22Rv1 (cell line): ENCODE measurements at regions not wholly inside any gene's neighbourhood (a gene's known extent, or its start where the extent isn't known, plus 50 kb on each side); places are given as distances from the start of the nearest gene placed in this dataset.
"Not testable (repeated sequence)": the region's sequence is repeated elsewhere in the genome, so short reads cannot be mapped to it uniquely, and the experiment has no call there.

Experiments
- H3K27ac ChIP-seq: fragments of 450-650 bp; 2 replicates; pipeline ENCODE4 v1.5.1; 2017
- ZFX ChIP-seq: fragments of 450-650 bp; IDR thresholded peaks from 2 replicates; pipeline ENCODE4 v1.6.1; 2017; ENCODE audit warnings: antibody characterized with exemption, borderline replicate concordance
- TF ChIP-seq, protein P1 (sequence below): fragments of 450-650 bp; IDR thresholded peaks from 2 replicates; pipeline ENCODE4 v1.5.1; 2017; ENCODE audit warnings: mild to moderate bottlenecking

DNA sequence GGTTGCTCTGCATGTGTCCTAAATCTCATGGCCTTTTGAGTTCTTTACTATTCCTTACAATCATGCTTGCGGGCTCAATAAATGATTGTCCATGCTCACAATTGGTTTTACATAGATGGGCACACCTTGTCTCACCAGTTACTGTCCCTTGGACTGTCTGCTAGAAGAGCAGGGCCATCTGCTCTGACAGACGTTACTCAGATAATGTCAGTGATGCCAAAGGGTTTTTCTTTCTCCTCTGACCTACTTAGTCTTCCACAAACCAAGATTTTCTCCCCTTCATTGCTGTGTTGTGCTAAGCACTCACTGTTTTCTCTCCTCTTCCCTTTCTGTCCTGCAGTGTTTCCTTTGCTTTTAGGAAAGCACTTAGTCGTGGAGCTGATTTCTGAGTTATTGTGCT is 562.3 kb downstream of the KIF4B start:
- no peak overlapping the region for H3K27ac ChIP-seq
- TF ChIP-seq, protein P1, sequence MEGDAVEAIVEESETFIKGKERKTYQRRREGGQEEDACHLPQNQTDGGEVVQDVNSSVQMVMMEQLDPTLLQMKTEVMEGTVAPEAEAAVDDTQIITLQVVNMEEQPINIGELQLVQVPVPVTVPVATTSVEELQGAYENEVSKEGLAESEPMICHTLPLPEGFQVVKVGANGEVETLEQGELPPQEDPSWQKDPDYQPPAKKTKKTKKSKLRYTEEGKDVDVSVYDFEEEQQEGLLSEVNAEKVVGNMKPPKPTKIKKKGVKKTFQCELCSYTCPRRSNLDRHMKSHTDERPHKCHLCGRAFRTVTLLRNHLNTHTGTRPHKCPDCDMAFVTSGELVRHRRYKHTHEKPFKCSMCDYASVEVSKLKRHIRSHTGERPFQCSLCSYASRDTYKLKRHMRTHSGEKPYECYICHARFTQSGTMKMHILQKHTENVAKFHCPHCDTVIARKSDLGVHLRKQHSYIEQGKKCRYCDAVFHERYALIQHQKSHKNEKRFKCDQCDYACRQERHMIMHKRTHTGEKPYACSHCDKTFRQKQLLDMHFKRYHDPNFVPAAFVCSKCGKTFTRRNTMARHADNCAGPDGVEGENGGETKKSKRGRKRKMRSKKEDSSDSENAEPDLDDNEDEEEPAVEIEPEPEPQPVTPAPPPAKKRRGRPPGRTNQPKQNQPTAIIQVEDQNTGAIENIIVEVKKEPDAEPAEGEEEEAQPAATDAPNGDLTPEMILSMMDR: no peak
- no peak for TF ChIP-seq ZFX

DNA sequence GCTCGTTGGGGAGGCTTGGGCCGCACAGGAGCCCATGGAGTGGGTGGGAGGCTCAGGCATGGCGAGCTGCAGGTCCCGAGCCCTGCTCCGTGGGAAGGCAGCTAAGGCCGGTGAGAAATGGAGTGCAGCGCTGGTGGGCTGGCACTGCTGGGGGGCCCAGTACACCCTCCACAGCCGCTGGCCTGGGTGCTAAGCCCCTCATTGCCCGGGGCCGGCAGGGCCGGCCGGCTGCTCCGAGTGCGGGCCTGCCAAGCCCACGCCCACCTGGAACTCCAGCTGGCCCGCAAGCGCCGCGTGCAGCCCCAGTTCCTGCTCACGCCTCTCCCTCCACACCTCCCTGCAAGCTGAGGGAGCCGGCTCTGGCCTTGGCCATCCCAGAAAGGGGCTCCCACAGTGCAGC is 573.3 kb downstream of the KIF4B start:
- H3K27ac ChIP-seq: not testable (repeated sequence)

DNA sequence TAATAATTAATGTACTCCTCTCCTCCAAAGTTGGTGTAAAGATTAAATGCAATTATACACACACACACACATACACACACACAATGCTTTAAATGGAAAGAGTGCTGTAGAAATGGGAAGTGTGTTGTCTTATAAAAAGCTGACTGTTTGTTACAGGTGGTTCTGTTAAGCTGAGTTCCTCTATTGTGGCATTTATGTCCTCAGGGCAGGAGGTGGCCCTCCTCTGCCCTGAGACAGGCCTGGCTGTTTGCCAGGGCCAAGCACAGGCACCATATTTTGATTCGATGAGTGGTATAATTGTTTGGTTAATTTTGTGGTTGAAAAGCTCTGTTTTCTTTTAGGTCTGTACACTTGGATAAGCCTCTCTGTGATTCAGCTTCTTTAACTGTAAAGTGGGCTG is 573.9 kb downstream of the KIF4B start:
- no peak overlapping the region for H3K27ac ChIP-seq
- TF ChIP-seq, protein P1: no peak
- TF ChIP-seq ZFX: no peak

DNA sequence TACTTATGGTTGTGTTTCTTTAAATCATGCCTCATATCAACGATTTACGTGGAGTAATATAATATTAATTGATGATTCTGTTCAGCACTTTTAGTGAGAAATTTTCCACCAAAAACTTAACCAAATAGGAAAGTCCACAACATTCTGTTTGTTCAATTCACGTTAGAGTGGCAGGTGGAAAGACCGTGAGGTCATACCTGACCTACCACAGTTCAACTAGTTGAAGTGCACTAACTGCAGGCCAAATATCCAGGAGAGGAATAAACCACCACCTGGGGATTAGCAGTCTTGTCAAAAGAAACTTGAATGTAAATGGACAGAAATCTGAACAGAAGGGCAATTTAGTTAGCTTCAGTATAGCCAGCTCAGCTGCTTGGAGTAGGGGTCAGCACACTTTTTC is 577.7 kb downstream of the KIF4B start:
- TF ChIP-seq, protein P1: no peak
- no peak for TF ChIP-seq ZFX
- H3K27ac ChIP-seq: no peak overlapping the region

DNA sequence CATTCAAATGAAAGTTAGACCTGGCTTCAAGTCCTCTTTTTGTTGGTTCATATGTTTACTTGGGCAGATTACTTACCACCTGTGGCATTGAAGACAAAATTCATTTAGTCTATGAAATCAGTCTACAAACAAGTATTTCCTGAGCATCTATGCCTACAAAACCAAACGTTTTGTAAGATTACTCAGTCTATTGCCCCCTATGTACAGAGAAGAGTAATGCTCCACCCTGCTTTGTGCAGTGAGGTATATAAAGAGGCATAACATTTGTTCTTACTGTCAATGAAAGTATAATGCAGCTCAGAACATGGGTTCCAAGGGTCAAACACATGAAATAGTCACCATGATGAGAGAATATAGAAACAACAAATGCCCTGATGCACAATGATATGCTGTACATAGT is 580.7 kb downstream of the KIF4B start:
- TF ChIP-seq ZFX: no peak
- TF ChIP-seq, protein P1: peak; percentile 21

DNA sequence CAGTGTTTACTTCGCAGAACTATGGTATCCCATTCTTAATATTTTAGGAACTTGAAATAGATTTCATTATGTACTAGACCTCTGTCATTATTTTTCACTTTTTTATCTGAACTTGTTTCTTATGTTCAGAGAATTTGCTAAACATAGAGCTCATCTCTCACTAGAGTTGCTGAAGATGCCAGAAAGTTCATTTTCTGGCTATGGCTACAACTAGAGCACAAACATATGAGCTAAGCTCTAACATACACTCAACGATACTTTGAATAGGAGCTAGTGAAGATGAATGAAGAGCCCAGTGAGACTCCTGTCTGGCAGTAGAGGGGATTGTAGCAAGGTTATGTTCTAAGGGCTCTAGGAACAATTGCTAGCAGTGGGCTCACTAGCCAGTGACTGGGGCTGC is 582.2 kb downstream of the KIF4B start:
- TF ChIP-seq, protein P1: no peak
- no peak for TF ChIP-seq ZFX
- no peak overlapping the region for H3K27ac ChIP-seq

More for the DNA sequence above, 580.7 kb downstream of the KIF4B start:
- no peak overlapping the region for H3K27ac ChIP-seq

DNA sequence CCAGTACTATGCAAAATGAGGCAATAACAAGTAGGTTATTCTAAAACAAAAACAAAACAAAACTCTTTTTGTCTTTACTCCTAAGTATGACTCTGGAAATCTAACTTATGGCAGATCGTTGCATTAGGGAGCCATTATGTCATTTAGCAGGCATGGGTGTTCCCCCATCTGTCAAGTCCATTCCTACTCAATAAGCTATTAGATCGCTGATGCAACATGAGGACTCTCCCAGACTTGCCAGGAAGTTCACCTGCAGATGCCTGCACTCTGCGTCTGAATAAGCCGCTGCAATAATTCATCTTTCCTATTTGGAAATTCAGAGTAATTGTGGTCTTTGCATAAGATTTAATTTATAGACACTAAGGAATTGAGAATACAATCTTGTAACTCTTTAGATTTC is 585.0 kb downstream of the KIF4B start:
- TF ChIP-seq ZFX: no peak
- TF ChIP-seq, protein P1: no peak
- no peak overlapping the region for H3K27ac ChIP-seq

DNA sequence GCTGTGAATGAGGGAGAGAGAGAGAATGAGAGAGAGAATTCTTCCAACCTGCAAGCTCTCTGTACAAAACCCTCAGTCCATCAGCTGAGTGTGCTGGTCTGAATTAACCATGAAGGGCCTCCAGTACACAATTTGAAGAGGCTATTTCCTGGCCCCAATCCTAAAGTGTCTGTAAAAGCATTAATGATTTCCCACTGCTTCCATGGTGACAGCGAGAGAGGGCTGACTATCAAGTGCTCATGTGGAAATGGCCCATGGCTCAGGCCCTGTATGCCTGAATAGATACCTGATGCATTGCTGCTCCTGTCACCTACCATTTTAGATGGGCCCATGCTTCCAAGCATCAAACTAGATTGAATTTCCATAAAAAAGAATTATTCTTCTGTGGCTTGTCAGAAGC is 592.4 kb downstream of the KIF4B start:
- H3K27ac ChIP-seq: no peak overlapping the region
- TF ChIP-seq, protein P1: no peak
- TF ChIP-seq ZFX: no peak
